ENCODE measurements at regions not wholly inside any gene's neighbourhood (a gene's known extent, or its start where the extent isn't known, plus 50 kb on each side); places are given as distances from the start of the nearest gene placed in this dataset.
"Not testable (repeated sequence)": the region's sequence is repeated elsewhere in the genome, so short reads cannot be mapped to it uniquely, and the experiment has no call there.

- DNase-seq = no peak
These were observed 380.5 kb downstream of the SLCO4C1 start for GRCh38 chr5:101915554-101915953.

GRCh38 chr5:101904736-101905135 is 391.3 kb downstream of the SLCO4C1 start:
- DNase-seq = no peak

GRCh38 chr5:101897914-101898313 is 398.2 kb downstream of the SLCO4C1 start:
- peak; percentile 24 for DNase-seq

- no peak for DNase-seq
These were observed 401.1 kb downstream of the SLCO4C1 start for GRCh38 chr5:101894985-101895384.

- DNase-seq = no peak
These were observed 417.9 kb downstream of the SLCO4C1 start for GRCh38 chr5:101878190-101878589.

DNA sequence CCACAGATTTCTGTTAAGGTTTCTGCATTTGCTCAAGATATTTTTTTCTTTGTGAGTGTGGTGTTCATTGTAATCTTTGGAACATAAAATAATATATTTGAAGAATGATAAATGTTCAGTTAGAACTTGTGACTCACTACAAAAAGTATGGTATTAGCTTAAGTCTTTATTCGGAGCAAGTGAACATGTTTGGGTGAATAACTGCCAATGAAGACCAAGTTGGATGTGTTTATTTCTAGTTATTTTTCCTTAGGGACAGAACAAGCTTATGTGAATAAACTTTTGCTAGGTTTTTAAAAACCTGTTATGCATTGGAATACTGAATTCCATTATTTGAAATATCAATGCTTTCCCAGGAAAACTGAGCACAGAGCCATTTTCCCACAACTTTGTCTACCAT is 418.6 kb downstream of the SLCO4C1 start:
- no peak for DNase-seq

GRCh38 chr5:101866473-101866872 is 429.6 kb downstream of the SLCO4C1 start:
- DNase-seq = no peak

GRCh38 chr5:101860563-101860962 is 435.5 kb downstream of the SLCO4C1 start:
- no peak for DNase-seq

GRCh38 chr5:101860145-101860544 is 435.9 kb downstream of the SLCO4C1 start:
- DNase-seq = no peak

DNA sequence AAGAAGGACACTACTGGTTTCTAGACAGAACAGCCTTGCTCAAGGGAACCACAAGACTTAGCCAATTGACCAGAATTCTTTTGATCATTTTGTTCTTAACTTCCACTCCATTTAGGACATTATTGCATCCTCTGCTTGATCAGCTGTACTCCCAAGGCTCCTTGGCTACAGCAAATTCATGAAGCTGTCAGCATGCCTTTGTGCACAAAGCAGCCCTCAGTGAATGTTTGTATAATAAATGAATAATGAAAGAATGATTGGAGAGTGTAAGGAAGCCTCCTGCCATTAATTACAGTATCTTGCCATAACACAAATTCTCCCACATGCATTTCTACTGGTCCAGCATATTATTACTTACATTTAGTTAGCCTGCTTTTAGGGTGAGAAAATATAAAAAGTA is 449.6 kb downstream of the SLCO4C1 start:
- DNase-seq = no peak

- no peak for DNase-seq
These were observed 453.0 kb downstream of the SLCO4C1 start for GRCh38 chr5:101843055-101843454.

DNA sequence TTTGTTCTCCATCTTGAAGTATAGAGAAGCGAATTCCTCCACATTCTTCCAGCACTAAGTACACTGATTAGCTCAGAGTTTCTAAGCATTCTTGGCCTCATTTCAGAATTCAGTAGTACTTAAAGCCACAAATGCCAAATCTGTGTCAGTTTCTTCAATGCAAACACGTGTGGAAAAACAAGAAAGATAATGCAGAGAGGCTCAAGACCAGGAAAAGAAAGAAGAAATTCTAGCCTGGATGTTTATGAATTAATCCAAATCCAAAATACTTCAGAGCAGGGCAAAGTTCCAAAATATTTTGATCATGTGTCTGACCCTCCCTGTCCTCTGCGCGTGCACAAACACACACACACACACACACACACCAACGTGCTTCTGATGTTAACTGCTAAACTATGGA is 457.6 kb downstream of the SLCO4C1 start:
- no peak for DNase-seq

DNA sequence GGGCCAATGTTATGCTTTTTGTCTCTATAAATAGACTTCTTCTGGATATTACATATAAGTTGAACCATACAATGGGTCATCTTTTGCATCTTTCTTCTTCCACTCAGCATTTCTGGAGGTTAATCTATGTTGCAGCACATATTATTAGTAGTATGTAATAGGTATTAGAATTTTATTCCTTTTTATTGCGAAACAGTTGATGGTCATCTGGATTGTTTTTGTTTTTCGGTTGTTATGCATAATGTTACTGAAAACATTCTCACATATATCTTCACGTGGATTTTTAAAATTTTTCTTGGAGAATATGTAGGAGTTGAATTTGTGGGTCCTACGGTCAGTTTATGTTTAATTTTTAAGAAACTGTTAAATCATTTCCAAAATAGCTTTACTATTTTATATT is 466.8 kb downstream of the SLCO4C1 start:
- DNase-seq = no peak

DNA sequence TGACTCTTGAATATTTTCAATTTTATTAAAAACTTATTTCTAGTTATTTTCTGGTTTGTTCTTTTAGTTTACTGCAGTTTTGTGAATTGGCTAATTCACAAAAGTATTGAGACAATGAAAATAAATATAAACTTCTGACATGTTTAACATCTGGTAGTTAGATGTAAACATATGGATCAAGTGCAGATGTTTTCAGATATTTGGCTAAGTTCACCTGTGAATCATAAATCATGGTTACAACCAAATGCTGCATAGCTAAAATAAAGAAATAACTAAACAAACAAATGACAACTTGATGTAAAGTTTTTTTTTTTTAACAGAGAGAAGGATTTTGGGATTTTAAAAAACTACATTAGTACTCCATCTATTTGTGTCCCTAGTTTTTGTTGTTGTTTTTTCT is 484.6 kb downstream of the SLCO4C1 start:
- no peak for DNase-seq

- DNase-seq = no peak
These were observed 489.7 kb downstream of the SLCO4C1 start for GRCh38 chr5:101806410-101806809.

GRCh38 chr5:101796427-101796826 is 499.7 kb downstream of the SLCO4C1 start:
- DNase-seq = no peak

DNA sequence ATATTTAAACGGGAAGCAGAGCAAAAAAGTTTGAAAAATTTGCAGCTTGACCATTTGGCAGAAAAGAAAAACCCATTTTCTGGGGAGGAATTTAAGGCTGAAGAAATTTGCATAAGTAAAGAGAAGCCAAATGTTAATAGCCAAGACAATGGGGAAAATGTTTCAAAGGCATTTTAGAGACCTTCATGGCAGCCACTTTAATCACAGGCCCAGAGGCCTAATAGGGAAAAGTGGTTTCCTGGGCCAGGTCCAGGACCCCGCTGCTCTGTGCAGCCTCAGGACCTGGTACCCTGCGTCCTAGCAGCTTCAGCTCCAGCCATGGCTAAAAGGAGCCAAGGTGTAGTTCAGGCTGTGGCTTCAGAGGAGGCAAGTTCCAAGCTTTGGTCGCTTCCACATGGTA is 507.3 kb downstream of the SLCO4C1 start:
- no peak for DNase-seq

GRCh38 chr5:101785090-101785489 is 511.0 kb downstream of the SLCO4C1 start:
- DNase-seq = no peak

- DNase-seq = peak; percentile 10
These were observed 512.7 kb downstream of the SLCO4C1 start for GRCh38 chr5:101783241-101784013.

- peak; percentile 5 for DNase-seq
These were observed 513.6 kb downstream of the SLCO4C1 start for GRCh38 chr5:101782352-101783103.

- DNase-seq = no peak
These were observed 545.0 kb downstream of the SLCO4C1 start for GRCh38 chr5:101751105-101751504.

- not testable (repeated sequence) for DNase-seq
These were observed 553.1 kb downstream of the SLCO4C1 start for GRCh38 chr5:101743000-101743399.

- no peak for DNase-seq
These were observed 567.2 kb downstream of the SLCO4C1 start for GRCh38 chr5:101728933-101729332.

DNA sequence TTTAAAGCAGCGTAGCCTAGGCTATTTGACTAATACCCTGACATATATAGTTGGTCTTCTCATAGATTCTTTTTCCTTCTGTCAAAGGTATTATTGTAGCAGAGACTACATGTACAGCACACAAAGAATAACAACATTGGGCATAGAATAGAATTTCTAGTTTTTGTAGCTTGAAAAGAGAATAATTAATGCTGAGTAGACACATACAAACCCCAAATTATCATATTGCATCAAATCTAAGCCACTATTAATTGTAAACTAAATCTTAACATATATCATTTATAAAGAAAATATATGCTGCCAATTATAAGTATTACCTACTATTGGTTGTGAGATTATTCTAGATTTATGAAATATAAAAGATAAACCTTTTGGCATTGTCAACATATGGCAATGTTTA is 574.5 kb downstream of the SLCO4C1 start:
- DNase-seq = no peak
